Psoas muscle (tissue), 7 donors: ENCODE measurements at regions not wholly inside any gene's neighbourhood (a gene's known extent, or its start where the extent isn't known, plus 50 kb on each side); places are given as distances from the start of the nearest gene placed in this dataset.
"Not testable (repeated sequence)": the region's sequence is repeated elsewhere in the genome, so short reads cannot be mapped to it uniquely, and the experiment has no call there.

Experiments
- ATAC-seq, 4 donors: fragments of 200-7000 bp; cut with Tn5 transposase; one replicate each; pipeline ENCODE4 v1.9.1; 2020; ENCODE audit warnings: moderate library complexity in 3 of 4, mild to moderate bottlenecking in 2 of 4
- DNase-seq, 2 donors: peaks; one replicate each; pipeline ENCODE4 v3.0.0-alpha.2; 2020
- H3K27ac ChIP-seq: fragments of 200-600 bp; one replicate; pipeline ENCODE4 v1.8.0; 2022
- H3K27me3 ChIP-seq, 3 donors: fragments of 200-600 bp in 1 of 3; one replicate each; pipeline versions ENCODE4 v1.6.1 to v1.8.0; 2013 to 2022; ENCODE audit warnings: low read length in 2 of 3, mild to moderate bottlenecking in 2 of 3, moderate library complexity in 1 of 3; ENCODE audit not compliant: insufficient read depth in 3 of 3
- H3K36me3 ChIP-seq, 2 donors: fragments of 200-600 bp in 1 of 2; one replicate each; pipeline versions ENCODE4 v1.6.1 to v1.8.0; 2013 to 2022; ENCODE audit warnings: low read depth in 1 of 2, mild to moderate bottlenecking in 1 of 2, moderate library complexity in 1 of 2; ENCODE audit not compliant: insufficient read depth in 1 of 2
- H3K4me1 ChIP-seq: fragments of 200-600 bp; one replicate; pipeline ENCODE4 v1.8.0; 2022
- H3K4me3 ChIP-seq: fragments of 200-600 bp; one replicate; pipeline ENCODE4 v1.8.0; 2022; ENCODE audit warnings: mild to moderate bottlenecking
- H3K9me3 ChIP-seq: fragments of 200-600 bp; one replicate; pipeline ENCODE4 v1.8.0; 2022
- CTCF ChIP-seq: fragments of 200-600 bp; IDR thresholded peaks from one replicate; pipeline ENCODE4 v1.8.0; 2022; ENCODE audit warnings: antibody characterized with exemption
- WGBS, 3 donors: extraction: QIAGEN DNeasy Blood & Tissue Kit; methylation state at CpG; one replicate each; pipeline versions ENCODE4 v1.1.6 to v1.1.7; 2013; 5-methylcytosine and 5-hydroxymethylcytosine counted together
- intact Hi-C, 2 donors: fragments of 100-400 bp; cut with DNase I; formaldehyde crosslinking; loops; one replicate each; pipeline versions ENCODE4 v1.11.0 to v1.14.2; 2022
- donor health status: healthy with polysubstance abuse.
- donor health status: DM: no; HTN: no; CAD: no; lungs with moderate emphysema.
- donor health status: Bipolar disorder and iron deficiency.
- donor health status: healthy.
- donor health status: DM: yes; HTN: yes; CAD: no.
- donor health status: DM: no; HTN: no; CAD: no.
- donor health status: DM: yes; HTN: yes; CAD: no.

- Histone ChIP-seq H3K4me1 (peaks cover 20% of the 10 kb centered on the region), H3K36me3 (no peaks in the 10 kb centered on the region), H3K27me3 (no peaks in the 10 kb centered on the region), H3K27ac (no peak overlapping the region), H3K9me3 (no peaks in the 10 kb centered on the region), H3K4me3 (no peak overlapping the region)
- intact Hi-C loops, result no loop called here
- TF ChIP-seq CTCF, result no peak
- peak in 1 of 4 donors; percentile 18 for ATAC-seq
- DNase-seq, result no peak
- 53 to 66% (median 61%) methylated on average over 3 of the region's 3 CpGs for WGBS, 3 donors
Observed at GRCh38 chr4:152187693-152188092, 348.2 kb downstream of the FBXW7 start.

GRCh38 chr4:152185786-152186550 is 349.9 kb downstream of the FBXW7 start:
- Histone ChIP-seq H3K27me3 (no peaks in the 10 kb centered on the region), H3K36me3 (no peaks in the 10 kb centered on the region), H3K4me3 (no peak overlapping the region), H3K4me1 (peaks cover 20% of the 10 kb centered on the region), H3K27ac (no peak overlapping the region), H3K9me3 (no peaks in the 10 kb centered on the region)
- DNase-seq (no peak), ATAC-seq (peak in 2 of 4 donors; percentile 26 to 59)
- 68 to 76% (median 76%) methylated on average over 8 of the region's 8 CpGs for WGBS, 3 donors
- TF ChIP-seq CTCF, result no peak
- intact Hi-C loops, result no loop called here

GRCh38 chr4:152181150-152181549 is 354.7 kb downstream of the FBXW7 start:
- WGBS, 3 donors, result 29 to 77% (median 34%) methylated on average over 7 of the region's 7 CpGs
- TF ChIP-seq CTCF, result no peak
- Histone ChIP-seq H3K36me3 (no peaks in the 10 kb centered on the region), H3K9me3 (no peaks in the 10 kb centered on the region), H3K4me1 (no peaks in the 10 kb centered on the region), H3K27me3 (no peaks in the 10 kb centered on the region), H3K27ac (no peak overlapping the region), H3K4me3 (no peak overlapping the region)
- DNase-seq (peak; percentile 24 to 58), ATAC-seq (peak; percentile 86 to 98 (median 90))
- intact Hi-C loops, result no loop called here

- Histone ChIP-seq H3K9me3 (no peaks in the 10 kb centered on the region), H3K36me3 (no peaks in the 10 kb centered on the region), H3K4me3 (no peak overlapping the region), H3K4me1 (no peaks in the 10 kb centered on the region), H3K27ac (no peak overlapping the region), H3K27me3 (no peaks in the 10 kb centered on the region)
- ATAC-seq (no peak), DNase-seq (no peak)
- no peak for TF ChIP-seq CTCF
- 75 to 83% (median 80%) methylated on average over 2 of the region's 2 CpGs for WGBS, 3 donors
- intact Hi-C loops, result no loop called here
Observed at GRCh38 chr4:152180369-152180768, 355.5 kb downstream of the FBXW7 start.

- H3K9me3 ChIP-seq, H3K27ac ChIP-seq, ATAC-seq, DNase-seq, H3K27me3 ChIP-seq, H3K4me3 ChIP-seq, H3K36me3 ChIP-seq, intact Hi-C loops, H3K4me1 ChIP-seq: not testable (repeated sequence)
Observed at GRCh38 chr4:152177538-152177937, 358.4 kb downstream of the FBXW7 start.
